B cell (primary cell): ENCODE measurements at regions not wholly inside any gene's neighbourhood (a gene's known extent, or its start where the extent isn't known, plus 50 kb on each side); places are given as distances from the start of the nearest gene placed in this dataset.

Experiments
- ATAC-seq: fragments of 200-7000 bp; cut with Tn5 transposase; one replicate; pipeline ENCODE4 v1.10.0; 2021; ENCODE audit warnings: low read depth, mild to moderate bottlenecking, moderate number of reproducible peaks, moderate library complexity
- CTCF ChIA-PET: fragments of 350-600 bp; sonication (Branson Sonifier 250); formaldehyde crosslinking; loops from one replicate; lab custom pipeline; 2021; ENCODE audit warnings: antibody characterized with exemption, inconsistent platforms; lab: Charles Lee
- POLR2A ChIA-PET: fragments of 350-600 bp; sonication (Branson Sonifier 250); formaldehyde crosslinking; loops from one replicate; lab custom pipeline; 2021; ENCODE audit warnings: antibody characterized with exemption; lab: Charles Lee
- DNase-seq: peaks from one replicate; pipeline ENCODE4 v3.0.0; 2013
- H2AFZ ChIP-seq: 2 replicates; pipeline ENCODE4 v1.6.1; 2012; ENCODE audit warnings: mild to moderate bottlenecking, low read depth, low read length; ENCODE audit not compliant: insufficient read depth, poor library complexity, severe bottlenecking
- H3K27ac ChIP-seq, 2 donors: 1 replicate in 1 of 2; 2 replicates in 1 of 2; pipeline ENCODE4 v1.5.1; 2012 to 2013; ENCODE audit warnings: low read length in 2 of 2, mild to moderate bottlenecking in 2 of 2, moderate library complexity in 1 of 2
- H3K27me3 ChIP-seq, 4 experiments: fragments of 200-600 bp in 1 of 4; sonication (generic) in 1 of 4; replicated peaks in 1 of 4; 1 replicate in 2 of 4; 2 replicates in 2 of 4; pipeline versions ENCODE4 v1.6.1 to v1.7.0; 2013 to 2016; ENCODE audit warnings: low read length in 3 of 4, mild to moderate bottlenecking in 2 of 4, mixed read lengths in 1 of 4, moderate library complexity in 1 of 4; ENCODE audit not compliant: insufficient read depth in 4 of 4, control insufficient read depth in 3 of 4; ENCODE audit errors: control extremely low read depth in 1 of 4
- H3K36me3 ChIP-seq, 2 experiments: replicated peaks in 1 of 2; 1 replicate in 1 of 2; 2 replicates in 1 of 2; pipeline versions ENCODE4 v1.6.1 to v1.7.1; 2013; ENCODE audit warnings: low read length in 1 of 2; ENCODE audit not compliant: insufficient read depth in 2 of 2, control insufficient read depth in 1 of 2; ENCODE audit errors: control extremely low read depth in 1 of 2, extremely low read depth in 1 of 2
- H3K4me1 ChIP-seq, 2 donors: fragments of 200-600 bp in 1 of 2; sonication (generic) in 1 of 2; 1 replicate in 1 of 2; 2 replicates in 1 of 2; pipeline versions ENCODE4 v1.5.1 to v1.6.1; 2013 to 2017; ENCODE audit warnings: low read length in 2 of 2; ENCODE audit not compliant: control insufficient read depth in 2 of 2, insufficient read depth in 2 of 2
- H3K4me2 ChIP-seq: replicated peaks from 2 replicates; pipeline ENCODE3; 2012; ENCODE audit warnings: mild to moderate bottlenecking, low read depth, low read length; ENCODE audit not compliant: poor library complexity, severe bottlenecking
- H3K4me3 ChIP-seq, 5 experiments: fragments of 200-600 bp in 1 of 5; sonication (generic) in 1 of 5; 1 replicate in 3 of 5; 2 replicates in 2 of 5; pipeline versions ENCODE4 v1.5.1 to v1.7.0; 2011 to 2016; ENCODE audit warnings: low read length in 4 of 5, mild to moderate bottlenecking in 4 of 5, low read depth in 2 of 5, control low read depth in 1 of 5, moderate library complexity in 1 of 5; ENCODE audit not compliant: insufficient read depth in 1 of 5; ENCODE audit errors: control extremely low read depth in 1 of 5, extremely low read depth in 1 of 5
- H3K79me2 ChIP-seq: fragments of 200-600 bp; sonication (generic); one replicate; pipeline ENCODE4 v1.6.0; 2016; ENCODE audit warnings: low read length; ENCODE audit not compliant: control insufficient read depth, insufficient read depth
- H3K9ac ChIP-seq: fragments of 200-600 bp; sonication (generic); 2 replicates; pipeline ENCODE4 v1.6.1; 2017; ENCODE audit warnings: mild to moderate bottlenecking, low read length, moderate library complexity
- H3K9me3 ChIP-seq, 3 donors: one replicate each; pipeline versions ENCODE4 v1.6.1 to v1.7.1; 2013; ENCODE audit warnings: low read length in 2 of 3; ENCODE audit not compliant: control insufficient read depth in 2 of 3, insufficient read depth in 1 of 3; ENCODE audit errors: control extremely low read depth in 1 of 3
- H4K20me1 ChIP-seq: 2 replicates; pipeline ENCODE4 v1.6.0; 2012; ENCODE audit warnings: mild to moderate bottlenecking, low read length; ENCODE audit not compliant: insufficient read depth, control insufficient read depth, poor library complexity, severe bottlenecking
- H3K27ac Mint-ChIP-seq: one replicate; pipeline ENCODE4 v1.8.0; 2021; ENCODE audit warnings: mixed read lengths
- H3K27me3 Mint-ChIP-seq: one replicate; pipeline ENCODE4 v1.8.0; 2021; ENCODE audit warnings: mixed read lengths
- H3K4me1 Mint-ChIP-seq: one replicate; pipeline ENCODE4 v1.8.0; 2021; ENCODE audit warnings: mixed read lengths
- H3K4me3 Mint-ChIP-seq: one replicate; pipeline ENCODE4 v1.8.0; 2021; ENCODE audit warnings: mixed read lengths
- H3K9me3 Mint-ChIP-seq: one replicate; pipeline ENCODE4 v1.8.0; 2022; ENCODE audit warnings: mixed read lengths; ENCODE audit not compliant: insufficient read depth
- CTCF ChIP-seq: fragments of 200-600 bp; IDR thresholded peaks from one replicate; pipeline ENCODE4 v1.8.0; 2022; ENCODE audit warnings: antibody characterized with exemption, mild to moderate bottlenecking
- EZH2 ChIP-seq: IDR thresholded peaks from 2 replicates; pipeline ENCODE4 v1.6.1; 2012; ENCODE audit warnings: borderline replicate concordance, low read depth, mild to moderate bottlenecking, moderate library complexity, low read length; ENCODE audit not compliant: insufficient read depth, poor library complexity, severe bottlenecking
- WGBS: methylation state at CpG from one replicate; pipeline ENCODE4 v1.1.5; 2013; ENCODE audit warnings: missing lambda C conversion rate; ENCODE audit not compliant: insufficient coverage; 5-methylcytosine and 5-hydroxymethylcytosine counted together
- intact Hi-C: fragments of 100-400 bp; cut with micrococcal nuclease; formaldehyde crosslinking; loops from one replicate; pipeline ENCODE4 v1.10.0; 2022

- no peak overlapping the region for H3K4me2 ChIP-seq
- Mint-ChIP-seq H3K9me3 (no peaks in the 10 kb centered on the region), H3K4me3 (no peak overlapping the region), H3K4me1 (no peaks in the 10 kb centered on the region), H3K27me3 (no peaks in the 10 kb centered on the region), H3K27ac (no peak overlapping the region)
- H3K79me2 ChIP-seq: no peaks in the 10 kb centered on the region
- no peaks in the 10 kb centered on the region for H3K36me3 ChIP-seq
- ChIA-PET POLR2A (no interaction called here), CTCF (interaction anchor here (1.1 kb wide), 1 partner anchor 10 kb away, joined by 3 read pairs; no protein-coding TSS in a partner anchor)
- TF ChIP-seq CTCF (no peak), EZH2 (no peak)
- H2AFZ ChIP-seq: no peak overlapping the region
- intact Hi-C loops: no loop called here
- no peak overlapping the region for H3K4me3 ChIP-seq
- H3K9ac ChIP-seq: no peak overlapping the region
- no peaks in the 10 kb centered on the region for H4K20me1 ChIP-seq
- no peaks in the 10 kb centered on the region for H3K27me3 ChIP-seq
- DNase-seq (no peak), ATAC-seq (no peak)
- WGBS: 100% methylated on average over 3 of the region's 3 CpGs
- H3K4me1 ChIP-seq: no peaks in the 10 kb centered on the region
- H3K9me3 ChIP-seq: peaks cover 0 to 65% (median 0%) of the 10 kb centered on the region in 3 donors
- H3K27ac ChIP-seq: no peak overlapping the region
Observed at GRCh38 chr14:98904677-98905076, 367.3 kb downstream of the BCL11B start.

- no peaks in the 10 kb centered on the region for H3K9me3 Mint-ChIP-seq
- H3K4me1 Mint-ChIP-seq: no peaks in the 10 kb centered on the region
- no peak for TF ChIP-seq EZH2
- TF ChIP-seq CTCF: no peak
- ChIA-PET POLR2A (no interaction called here), CTCF (no interaction called here)
- H3K79me2 ChIP-seq: no peaks in the 10 kb centered on the region
- ATAC-seq: no peak
- peaks cover 0 to 49% (median 0%) of the 10 kb centered on the region in 3 donors for H3K9me3 ChIP-seq
- 75% methylated on average over 8 of the region's 17 CpGs for WGBS
- no peak overlapping the region for H3K4me3 Mint-ChIP-seq
- H3K27me3 ChIP-seq: no peaks in the 10 kb centered on the region
- no peaks in the 10 kb centered on the region for H3K36me3 ChIP-seq
- H3K27me3 Mint-ChIP-seq: no peaks in the 10 kb centered on the region
- H3K27ac Mint-ChIP-seq: no peak overlapping the region
- H2AFZ ChIP-seq: no peak overlapping the region
- no peak for DNase-seq
- no peak overlapping the region for H3K4me3 ChIP-seq
- no peak overlapping the region for H3K9ac ChIP-seq
- H3K4me1 ChIP-seq: no peaks in the 10 kb centered on the region
- no peak overlapping the region for H3K27ac ChIP-seq
- H3K4me2 ChIP-seq: no peak overlapping the region
- no peaks in the 10 kb centered on the region for H4K20me1 ChIP-seq
- intact Hi-C loops: no loop called here
Observed at GRCh38 chr14:98906123-98906995, 365.6 kb downstream of the BCL11B start.
